ENCODE measurements at regions not wholly inside any gene's neighbourhood (a gene's known extent, or its start where the extent isn't known, plus 50 kb on each side); places are given as distances from the start of the nearest gene placed in this dataset.

- no peak for TF ChIP-seq EZH2phosphoT487 (conservative IDR thresholded peaks at IDR 0.05; ENCODE audit: low read length)
- no peak for TF ChIP-seq CTCF (IDR thresholded peaks at IDR 0.05; ENCODE audit: insufficient read depth, low read length, poor library complexity, severe bottlenecking)
Measured at GRCh38 chr1:80536461-80536860, 1264.3 kb upstream of the ADGRL2 start.

Data from SU-DHL-6 (cell line).